ENCODE measurements at regions not wholly inside any gene's neighbourhood (a gene's known extent, or its start where the extent isn't known, plus 50 kb on each side); places are given as distances from the start of the nearest gene placed in this dataset.

GRCh38 chr13:39858794-39859193, 203.3 kb downstream of the COG6 start:
- no peak for DNase-seq (ENCODE audit: low spot score)

- no peak for DNase-seq (ENCODE audit: low spot score)
Measured at GRCh38 chr13:39859898-39860297, 204.4 kb downstream of the COG6 start.

GRCh38 chr13:39862900-39863299, 207.4 kb downstream of the COG6 start:
- no peak for DNase-seq (ENCODE audit: low spot score)

GRCh38 chr13:39864221-39864620, 208.8 kb downstream of the COG6 start:
- no peak for DNase-seq (ENCODE audit: low spot score)

GRCh38 chr13:39866722-39867121, 211.3 kb downstream of the COG6 start:
- no peak for DNase-seq (ENCODE audit: low spot score)

- no peak for DNase-seq (ENCODE audit: low spot score)
Measured at GRCh38 chr13:39867807-39868206, 212.3 kb downstream of the COG6 start.

- no peak for DNase-seq (ENCODE audit: low spot score)
Measured at GRCh38 chr13:39870197-39870747, 214.8 kb downstream of the COG6 start.

- DNase-seq (ENCODE audit: low spot score): no peak
Measured at GRCh38 chr13:39874331-39875053, 219.0 kb downstream of the COG6 start.

GRCh38 chr13:39875111-39875987, 219.9 kb downstream of the COG6 start:
- no peak for DNase-seq (ENCODE audit: low spot score)

GRCh38 chr13:39876258-39876657, 220.8 kb downstream of the COG6 start:
- DNase-seq (ENCODE audit: low spot score): no peak

- no peak for DNase-seq (ENCODE audit: low spot score)
Measured at GRCh38 chr13:39877134-39877533, 221.7 kb downstream of the COG6 start.

GRCh38 chr13:39879286-39880035, 224.0 kb downstream of the COG6 start:
- DNase-seq (ENCODE audit: low spot score): no peak

GRCh38 chr13:39881383-39881782, 225.9 kb downstream of the COG6 start:
- no peak for DNase-seq (ENCODE audit: low spot score)

- DNase-seq (ENCODE audit: low spot score): no peak
Measured at GRCh38 chr13:39881887-39882286, 226.4 kb downstream of the COG6 start.

- no peak for DNase-seq (ENCODE audit: low spot score)
Measured at GRCh38 chr13:39884166-39884565, 228.7 kb downstream of the COG6 start.

- no peak for DNase-seq (ENCODE audit: low spot score)
Measured at GRCh38 chr13:39886336-39886735, 230.9 kb downstream of the COG6 start.

- no peak for DNase-seq (ENCODE audit: low spot score)
Measured at GRCh38 chr13:39887387-39887786, 231.9 kb downstream of the COG6 start.

GRCh38 chr13:39888865-39889810, 233.7 kb downstream of the COG6 start:
- no peak for DNase-seq (ENCODE audit: low spot score)

- no peak for DNase-seq (ENCODE audit: low spot score)
Measured at GRCh38 chr13:39890537-39890936, 235.1 kb downstream of the COG6 start.

GRCh38 chr13:39892721-39893685, 237.5 kb downstream of the COG6 start:
- DNase-seq (ENCODE audit: low spot score): no peak
